ENCODE measurements at regions not wholly inside any gene's neighbourhood (a gene's known extent, or its start where the extent isn't known, plus 50 kb on each side); places are given as distances from the start of the nearest gene placed in this dataset.

DNA sequence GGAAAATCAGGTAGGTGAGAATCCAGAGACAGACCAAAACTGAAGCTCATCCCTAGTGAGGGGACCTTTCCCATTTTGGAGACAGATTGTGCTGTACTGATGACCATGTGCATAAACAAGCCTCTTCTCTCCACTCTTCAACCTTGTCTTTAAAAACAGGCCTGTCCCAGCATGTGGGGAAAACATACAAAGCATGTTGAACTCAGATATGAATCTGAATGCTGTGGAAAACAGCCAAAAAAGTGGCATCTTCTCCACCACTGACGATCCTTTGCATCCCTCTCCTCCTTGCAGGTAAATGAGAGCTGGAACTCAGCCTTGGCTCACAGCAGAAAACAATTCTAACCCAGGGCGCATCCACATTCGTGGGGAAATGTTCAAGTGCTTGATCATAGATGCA is 123.7 kb upstream of the FOXQ1 start:
- no peaks in the 10 kb centered on the region for H3K9me2 ChIP-seq (replicated peaks; ENCODE audit: insufficient read depth, low read length)
- no peak overlapping the region for H3K27ac ChIP-seq (ENCODE audit: low read length)
- no peak overlapping the region for H3K4me3 ChIP-seq (ENCODE audit: low read length)
- H3F3A ChIP-seq (ENCODE audit: insufficient read depth, low read length), result no peaks in the 10 kb centered on the region
- H3K27me3 ChIP-seq (replicated peaks; ENCODE audit: insufficient read depth, low read length), result no peaks in the 10 kb centered on the region
- H4K20me1 ChIP-seq (ENCODE audit: insufficient read depth, low read length), result no peaks in the 10 kb centered on the region
- H3K4me1 ChIP-seq (ENCODE audit: low read length), result no peaks in the 10 kb centered on the region
- H3K79me2 ChIP-seq (ENCODE audit: low read length), result no peaks in the 10 kb centered on the region
- no peak overlapping the region for H3K4me2 ChIP-seq (ENCODE audit: low read depth, low read length)
- no peaks in the 10 kb centered on the region for H3K9me3 ChIP-seq (replicated peaks; ENCODE audit: insufficient read depth, low read length)
- H3K36me3 ChIP-seq (replicated peaks; ENCODE audit: insufficient read depth, low read length), result no peaks in the 10 kb centered on the region
- no peak for DNase-seq
- H2AFZ ChIP-seq (ENCODE audit: low read length), result no peak overlapping the region
- TF ChIP-seq EZH2 (optimal IDR thresholded peaks at IDR 0.05; ENCODE audit: low read depth, low read length) (no peak), EZH2phosphoT487 (IDR thresholded peaks at IDR 0.05; ENCODE audit: low read length) (no peak)
- TF ChIP-seq, protein P1, sequence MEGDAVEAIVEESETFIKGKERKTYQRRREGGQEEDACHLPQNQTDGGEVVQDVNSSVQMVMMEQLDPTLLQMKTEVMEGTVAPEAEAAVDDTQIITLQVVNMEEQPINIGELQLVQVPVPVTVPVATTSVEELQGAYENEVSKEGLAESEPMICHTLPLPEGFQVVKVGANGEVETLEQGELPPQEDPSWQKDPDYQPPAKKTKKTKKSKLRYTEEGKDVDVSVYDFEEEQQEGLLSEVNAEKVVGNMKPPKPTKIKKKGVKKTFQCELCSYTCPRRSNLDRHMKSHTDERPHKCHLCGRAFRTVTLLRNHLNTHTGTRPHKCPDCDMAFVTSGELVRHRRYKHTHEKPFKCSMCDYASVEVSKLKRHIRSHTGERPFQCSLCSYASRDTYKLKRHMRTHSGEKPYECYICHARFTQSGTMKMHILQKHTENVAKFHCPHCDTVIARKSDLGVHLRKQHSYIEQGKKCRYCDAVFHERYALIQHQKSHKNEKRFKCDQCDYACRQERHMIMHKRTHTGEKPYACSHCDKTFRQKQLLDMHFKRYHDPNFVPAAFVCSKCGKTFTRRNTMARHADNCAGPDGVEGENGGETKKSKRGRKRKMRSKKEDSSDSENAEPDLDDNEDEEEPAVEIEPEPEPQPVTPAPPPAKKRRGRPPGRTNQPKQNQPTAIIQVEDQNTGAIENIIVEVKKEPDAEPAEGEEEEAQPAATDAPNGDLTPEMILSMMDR (IDR thresholded peaks at IDR 0.05; ENCODE audit: low read length), result no peak
- no peak overlapping the region for H3K9ac ChIP-seq (ENCODE audit: low read length)

DNA sequence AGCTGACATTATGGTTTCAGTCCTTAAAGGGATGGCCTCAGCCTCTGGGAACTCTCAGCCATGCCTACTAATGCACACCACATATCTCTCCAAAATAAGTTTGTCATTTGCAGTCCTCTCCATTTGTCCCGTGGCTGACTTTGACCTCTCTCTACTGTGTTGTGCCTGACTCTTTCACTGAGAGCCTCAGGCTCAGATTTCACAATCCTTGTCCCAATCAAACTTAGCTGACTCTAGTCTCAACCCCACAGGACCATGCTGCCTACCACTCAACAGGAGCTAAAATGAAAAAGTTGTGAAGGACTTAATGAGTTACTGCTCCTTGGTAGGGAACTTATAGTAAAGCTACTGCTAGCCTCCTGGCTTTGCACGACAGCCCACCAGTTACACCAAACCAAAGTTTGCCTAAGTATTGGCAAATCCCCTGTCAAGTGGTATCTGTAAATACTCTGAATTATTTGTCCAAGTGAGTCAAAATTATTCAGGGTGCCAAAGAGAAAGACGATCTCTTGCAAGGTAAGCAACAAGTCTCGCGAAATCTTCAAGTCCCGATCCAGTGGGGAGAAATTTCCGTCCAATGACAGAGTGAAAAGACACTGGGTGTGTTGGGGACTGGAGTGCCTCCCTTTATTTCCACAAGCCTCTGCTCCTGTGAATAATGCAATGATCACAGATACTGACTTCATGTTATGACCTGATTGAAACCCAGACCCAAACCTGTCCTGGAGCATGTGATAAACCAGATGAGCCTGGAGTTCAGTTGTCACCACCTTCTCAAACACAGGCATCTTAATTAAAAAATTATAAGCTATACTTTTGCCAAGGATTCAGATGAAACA is 124.4 kb upstream of the FOXQ1 start:
- no peak overlapping the region for H3K27ac ChIP-seq (ENCODE audit: low read length)
- TF ChIP-seq EZH2 (optimal IDR thresholded peaks at IDR 0.05; ENCODE audit: low read depth, low read length), result no peak
- no peaks in the 10 kb centered on the region for H4K20me1 ChIP-seq (ENCODE audit: insufficient read depth, low read length)
- H3K9ac ChIP-seq (ENCODE audit: low read length), result no peak overlapping the region
- no peaks in the 10 kb centered on the region for H3K9me3 ChIP-seq (replicated peaks; ENCODE audit: insufficient read depth, low read length)
- no peak for DNase-seq
- H3K4me3 ChIP-seq (ENCODE audit: low read length), result no peak overlapping the region
- no peaks in the 10 kb centered on the region for H3K9me2 ChIP-seq (replicated peaks; ENCODE audit: insufficient read depth, low read length)
- H3K27me3 ChIP-seq (replicated peaks; ENCODE audit: insufficient read depth, low read length), result no peaks in the 10 kb centered on the region
- no peaks in the 10 kb centered on the region for H3K36me3 ChIP-seq (replicated peaks; ENCODE audit: insufficient read depth, low read length)
- no peaks in the 10 kb centered on the region for H3K79me2 ChIP-seq (ENCODE audit: low read length)
- no peaks in the 10 kb centered on the region for H3F3A ChIP-seq (ENCODE audit: insufficient read depth, low read length)
- no peaks in the 10 kb centered on the region for H3K4me1 ChIP-seq (ENCODE audit: low read length)
- no peak overlapping the region for H3K4me2 ChIP-seq (ENCODE audit: low read depth, low read length)
- no peak overlapping the region for H2AFZ ChIP-seq (ENCODE audit: low read length)

DNA sequence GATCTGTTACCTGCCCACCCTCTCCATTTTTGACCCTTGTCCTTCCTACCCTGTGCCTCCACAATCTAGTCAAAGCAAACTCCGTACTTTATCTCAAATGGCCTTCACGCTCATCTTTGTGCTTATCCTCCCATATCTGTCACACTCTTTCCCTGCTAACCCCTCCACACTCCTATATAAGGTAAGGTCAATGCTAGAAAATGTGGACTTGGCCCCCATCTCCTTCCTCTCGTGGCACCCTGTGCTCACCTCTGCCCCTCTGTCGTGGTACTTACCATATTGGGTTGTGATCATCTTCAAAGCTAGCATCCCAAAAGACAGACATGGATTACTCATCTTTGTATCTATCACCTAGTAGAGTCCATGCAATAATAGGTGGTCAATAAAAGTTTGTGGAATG is 127.6 kb upstream of the FOXQ1 start:
- TF ChIP-seq EZH2 (optimal IDR thresholded peaks at IDR 0.05; ENCODE audit: low read depth, low read length) (no peak), EZH2phosphoT487 (IDR thresholded peaks at IDR 0.05; ENCODE audit: low read length) (no peak)
- TF ChIP-seq, protein P1 (IDR thresholded peaks at IDR 0.05; ENCODE audit: low read length), result no peak
- Histone ChIP-seq H3K9ac (ENCODE audit: low read length) (no peak overlapping the region), H3K4me1 (ENCODE audit: low read length) (peaks cover 7% of the 10 kb centered on the region; the same call in 1 of the 2 replicates), H3K9me3 (replicated peaks; ENCODE audit: insufficient read depth, low read length) (no peaks in the 10 kb centered on the region), H3F3A (ENCODE audit: insufficient read depth, low read length) (no peaks in the 10 kb centered on the region), H3K79me2 (ENCODE audit: low read length) (no peaks in the 10 kb centered on the region), H3K27me3 (replicated peaks; ENCODE audit: insufficient read depth, low read length) (no peaks in the 10 kb centered on the region), H3K9me2 (replicated peaks; ENCODE audit: insufficient read depth, low read length) (no peaks in the 10 kb centered on the region), H3K36me3 (replicated peaks; ENCODE audit: insufficient read depth, low read length) (no peaks in the 10 kb centered on the region), H4K20me1 (ENCODE audit: insufficient read depth, low read length) (no peaks in the 10 kb centered on the region), H3K4me3 (ENCODE audit: low read length) (no peak overlapping the region), H3K4me2 (ENCODE audit: low read depth, low read length) (no peak overlapping the region), H2AFZ (ENCODE audit: low read length) (no peak overlapping the region), H3K27ac (ENCODE audit: low read length) (no peak overlapping the region)
- no peak for DNase-seq

All from MM.1S (cell line).